ENCODE measurements at regions not wholly inside any gene's neighbourhood (a gene's known extent, or its start where the extent isn't known, plus 50 kb on each side); places are given as distances from the start of the nearest gene placed in this dataset.

- no peak overlapping the region for H3K27ac ChIP-seq
- TF ChIP-seq ZFX (IDR thresholded peaks at IDR 0.05; ENCODE audit: borderline replicate concordance) = no peak
- no peak for TF ChIP-seq CTCF (IDR thresholded peaks at IDR 0.05)
These were observed 413.6 kb upstream of the TNC start for GRCh38 chr9:115531410-115532125.

- TF ChIP-seq CTCF (IDR thresholded peaks at IDR 0.05) (no peak), ZFX (IDR thresholded peaks at IDR 0.05; ENCODE audit: borderline replicate concordance) (no peak)
- no peak overlapping the region for H3K27ac ChIP-seq
These were observed 415.6 kb upstream of the TNC start for GRCh38 chr9:115533511-115533910.

GRCh38 chr9:115540091-115540490, 422.1 kb upstream of the TNC start:
- TF ChIP-seq CTCF (IDR thresholded peaks at IDR 0.05) (no peak), ZFX (IDR thresholded peaks at IDR 0.05; ENCODE audit: borderline replicate concordance) (no peak)
- no peak overlapping the region for H3K27ac ChIP-seq

- no peak overlapping the region for H3K27ac ChIP-seq
- TF ChIP-seq CTCF (IDR thresholded peaks at IDR 0.05) = no peak
These were observed 425.6 kb upstream of the TNC start for GRCh38 chr9:115543511-115543910.

- no peak overlapping the region for H3K27ac ChIP-seq
- TF ChIP-seq ZFX (IDR thresholded peaks at IDR 0.05; ENCODE audit: borderline replicate concordance) (no peak), CTCF (IDR thresholded peaks at IDR 0.05) (no peak)
These were observed 430.8 kb upstream of the TNC start for GRCh38 chr9:115548609-115549260.

- H3K27ac ChIP-seq = no peak overlapping the region
- no peak for TF ChIP-seq CTCF (IDR thresholded peaks at IDR 0.05)
- TF ChIP-seq ZFX (IDR thresholded peaks at IDR 0.05; ENCODE audit: borderline replicate concordance) = no peak
These were observed 433.4 kb upstream of the TNC start for GRCh38 chr9:115551396-115551795.

GRCh38 chr9:115553060-115553773, 435.3 kb upstream of the TNC start:
- no peak for TF ChIP-seq ZFX (IDR thresholded peaks at IDR 0.05; ENCODE audit: borderline replicate concordance)
- TF ChIP-seq CTCF (IDR thresholded peaks at IDR 0.05) = no peak
- H3K27ac ChIP-seq = no peak overlapping the region

Data from 22Rv1 (cell line).